ENCODE measurements at regions not wholly inside any gene's neighbourhood (a gene's known extent, or its start where the extent isn't known, plus 50 kb on each side); places are given as distances from the start of the nearest gene placed in this dataset.

DNA sequence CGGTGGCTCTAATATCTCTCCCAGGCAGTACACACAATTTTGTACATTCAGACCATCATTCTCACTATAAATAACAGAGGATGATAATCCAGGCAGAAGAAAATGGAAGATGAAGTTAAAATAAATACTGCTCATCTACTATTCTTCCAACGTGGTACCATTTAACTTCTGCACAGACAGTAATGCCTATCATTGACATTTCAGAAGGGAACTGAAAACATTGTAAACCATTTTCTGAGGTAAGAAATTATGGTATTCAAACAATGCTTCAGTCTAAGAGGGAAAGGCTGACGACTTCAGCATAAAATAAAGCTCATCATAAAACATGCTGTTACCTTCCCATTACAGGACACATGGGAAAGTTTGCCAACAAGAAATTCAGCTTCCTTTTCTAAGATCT is 814.4 kb downstream of the NR4A2 start:
- H3K4me1 ChIP-seq (replicated peaks in 1 of 2; ENCODE audit: control insufficient read depth in 2 of 2, insufficient read depth in 2 of 2, low read length in 2 of 2), result no peaks in the 10 kb centered on the region
- no peaks in the 10 kb centered on the region for H3K9me1 ChIP-seq (ENCODE audit: control insufficient read depth, insufficient read depth, low read length)
- FAIRE-seq (no peak), ATAC-seq (no peak), DNase-seq (ENCODE audit: extremely low read depth in 1 of 4, low spot score in 3 of 4) (no peak)
- ChIA-PET POLR2A (interaction anchor here (0.5 kb wide), 1 partner anchor 220 kb away, joined by 3 read pairs; no protein-coding TSS in a partner anchor), CTCF (ENCODE audit: low intra/inter-chr PET ratio) (no interaction called here)
- no peaks in the 10 kb centered on the region for H3K79me2 ChIP-seq (ENCODE audit: control insufficient read depth, insufficient read depth, low read length)
- no peak overlapping the region for H3K4me2 ChIP-seq (ENCODE audit: insufficient read depth, low read length)
- intact Hi-C loops (cut with micrococcal nuclease) (no loop called here), in situ Hi-C loops (cut with MboI) (no loop called here)
- H4K20me1 ChIP-seq (replicated peaks; ENCODE audit: control insufficient read depth, insufficient read depth, low read length), result no peaks in the 10 kb centered on the region
- WGBS (ENCODE audit: insufficient coverage, low coverage, missing lambda C conversion rate), result 5% methylated on average over 3 of the region's 3 CpGs
- no peak overlapping the region for H3K27ac ChIP-seq (ENCODE audit: extremely low read depth, low read depth, low read length)
- no peaks in the 10 kb centered on the region for H3K36me3 ChIP-seq (ENCODE audit: control insufficient read depth, insufficient read depth, low read length)
- no peak overlapping the region for H3K9ac ChIP-seq (ENCODE audit: insufficient read depth in 1 of 2, low read depth in 2 of 2, low read length in 2 of 2)
- no TSS peak for BruUV-seq (replicated peaks)
- peaks cover 1% of the 10 kb centered on the region; the same call in 1 of the 2 replicates for H3K9me3 ChIP-seq (replicated peaks; ENCODE audit: control insufficient read depth, insufficient read depth, low read depth, low read length)
- no peak overlapping the region for H2AFZ ChIP-seq (ENCODE audit: low read depth, low read length)
- TF ChIP-seq MYBL2 (IDR thresholded peaks at IDR 0.05; ENCODE audit: low read depth), result no peak
- TF ChIP-seq MYBL2 (CRISPR knock-in tag; IDR thresholded peaks at IDR 0.05; ENCODE audit: borderline replicate concordance), result no peak
- no peak for TF ChIP-seq ARNT (IDR thresholded peaks at IDR 0.05)
- TF ChIP-seq CC2D1A (IDR thresholded peaks at IDR 0.05), result no peak
- no peak overlapping the region for H3K4me3 ChIP-seq
- no peaks in the 10 kb centered on the region for H3K27me3 ChIP-seq (ENCODE audit: control insufficient read depth in 2 of 2, insufficient read depth in 2 of 2, low read length in 2 of 2)

DNA sequence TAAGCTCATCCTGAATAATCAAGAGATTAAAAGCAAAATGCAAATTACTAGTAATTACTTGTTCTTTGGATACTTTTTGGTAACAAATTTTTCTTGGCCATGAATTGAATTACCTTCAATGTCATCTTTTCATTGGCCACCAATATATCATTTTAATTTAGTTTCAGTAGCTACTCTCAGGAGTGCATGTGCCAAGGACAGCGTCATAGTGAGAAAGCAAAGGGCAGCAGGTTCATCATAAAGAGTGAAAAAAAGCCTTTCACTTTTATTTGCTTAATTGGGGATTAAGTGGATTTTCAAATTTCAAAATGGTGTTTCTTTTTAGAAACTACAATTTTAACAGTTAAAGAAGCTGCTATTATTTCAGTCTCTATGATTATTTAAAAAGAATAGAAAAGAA is 815.2 kb downstream of the NR4A2 start:
- 10% methylated on average over 1 of the region's 1 CpG for WGBS (ENCODE audit: insufficient coverage, low coverage, missing lambda C conversion rate)
- Histone ChIP-seq H3K9me3 (replicated peaks; ENCODE audit: control insufficient read depth, insufficient read depth, low read depth, low read length) (peaks cover 1% of the 10 kb centered on the region; the same call in 1 of the 2 replicates), H3K27me3 (ENCODE audit: control insufficient read depth in 2 of 2, insufficient read depth in 2 of 2, low read length in 2 of 2) (no peaks in the 10 kb centered on the region), H3K9ac (ENCODE audit: insufficient read depth in 1 of 2, low read depth in 2 of 2, low read length in 2 of 2) (no peak overlapping the region), H2AFZ (ENCODE audit: low read depth, low read length) (no peak overlapping the region), H4K20me1 (replicated peaks; ENCODE audit: control insufficient read depth, insufficient read depth, low read length) (no peaks in the 10 kb centered on the region), H3K36me3 (ENCODE audit: control insufficient read depth, insufficient read depth, low read length) (no peaks in the 10 kb centered on the region), H3K79me2 (ENCODE audit: control insufficient read depth, insufficient read depth, low read length) (no peaks in the 10 kb centered on the region), H3K27ac (ENCODE audit: extremely low read depth, low read depth, low read length) (no peak overlapping the region), H3K9me1 (ENCODE audit: control insufficient read depth, insufficient read depth, low read length) (no peaks in the 10 kb centered on the region), H3K4me2 (ENCODE audit: insufficient read depth, low read length) (no peak overlapping the region), H3K4me1 (replicated peaks in 1 of 2; ENCODE audit: control insufficient read depth in 2 of 2, insufficient read depth in 2 of 2, low read length in 2 of 2) (no peaks in the 10 kb centered on the region), H3K4me3 (no peak overlapping the region)
- DNase-seq (ENCODE audit: extremely low read depth in 1 of 4, low spot score in 3 of 4), result no peak
- intact Hi-C loops (cut with micrococcal nuclease), result no loop called here
- TF ChIP-seq ZNF274 (IDR thresholded peaks at IDR 0.05; ENCODE audit: borderline replicate concordance, low read depth, low read length) (no peak), ZSCAN29 (IDR thresholded peaks at IDR 0.05) (no peak), JUN (IDR thresholded peaks at IDR 0.05; ENCODE audit: borderline replicate concordance, low read depth, low read length) (no peak), JUN (CRISPR knock-in tag; IDR thresholded peaks at IDR 0.05; ENCODE audit: borderline replicate concordance) (no peak), MTF1 (CRISPR knock-in tag; IDR thresholded peaks at IDR 0.05; ENCODE audit: borderline replicate concordance) (no peak), SREBF2 (CRISPR knock-in tag; IDR thresholded peaks at IDR 0.05) (no peak), RFX5 (IDR thresholded peaks at IDR 0.05; ENCODE audit: low read depth, low read length) (no peak), DNMT1 (IDR thresholded peaks at IDR 0.05) (no peak), LARP7 (IDR thresholded peaks at IDR 0.05) (no peak)
- TF ChIP-seq, protein P1, sequence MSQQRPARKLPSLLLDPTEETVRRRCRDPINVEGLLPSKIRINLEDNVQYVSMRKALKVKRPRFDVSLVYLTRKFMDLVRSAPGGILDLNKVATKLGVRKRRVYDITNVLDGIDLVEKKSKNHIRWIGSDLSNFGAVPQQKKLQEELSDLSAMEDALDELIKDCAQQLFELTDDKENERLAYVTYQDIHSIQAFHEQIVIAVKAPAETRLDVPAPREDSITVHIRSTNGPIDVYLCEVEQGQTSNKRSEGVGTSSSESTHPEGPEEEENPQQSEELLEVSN (IDR thresholded peaks at IDR 0.05; ENCODE audit: borderline replicate concordance in 1 of 2, extremely low read depth in 1 of 2, insufficient read depth in 1 of 2, insufficient read length in 1 of 2, low read depth in 1 of 2, low read length in 1 of 2, poor library complexity in 1 of 2, severe bottlenecking in 1 of 2), result no peak
- TF ChIP-seq, protein P2, sequence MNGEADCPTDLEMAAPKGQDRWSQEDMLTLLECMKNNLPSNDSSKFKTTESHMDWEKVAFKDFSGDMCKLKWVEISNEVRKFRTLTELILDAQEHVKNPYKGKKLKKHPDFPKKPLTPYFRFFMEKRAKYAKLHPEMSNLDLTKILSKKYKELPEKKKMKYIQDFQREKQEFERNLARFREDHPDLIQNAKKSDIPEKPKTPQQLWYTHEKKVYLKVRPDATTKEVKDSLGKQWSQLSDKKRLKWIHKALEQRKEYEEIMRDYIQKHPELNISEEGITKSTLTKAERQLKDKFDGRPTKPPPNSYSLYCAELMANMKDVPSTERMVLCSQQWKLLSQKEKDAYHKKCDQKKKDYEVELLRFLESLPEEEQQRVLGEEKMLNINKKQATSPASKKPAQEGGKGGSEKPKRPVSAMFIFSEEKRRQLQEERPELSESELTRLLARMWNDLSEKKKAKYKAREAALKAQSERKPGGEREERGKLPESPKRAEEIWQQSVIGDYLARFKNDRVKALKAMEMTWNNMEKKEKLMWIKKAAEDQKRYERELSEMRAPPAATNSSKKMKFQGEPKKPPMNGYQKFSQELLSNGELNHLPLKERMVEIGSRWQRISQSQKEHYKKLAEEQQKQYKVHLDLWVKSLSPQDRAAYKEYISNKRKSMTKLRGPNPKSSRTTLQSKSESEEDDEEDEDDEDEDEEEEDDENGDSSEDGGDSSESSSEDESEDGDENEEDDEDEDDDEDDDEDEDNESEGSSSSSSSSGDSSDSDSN (IDR thresholded peaks at IDR 0.05; ENCODE audit: borderline replicate concordance in 1 of 2, low read depth in 2 of 2, low read length in 2 of 2), result no peak
- BruUV-seq (replicated peaks), result no TSS peak
- POLR2A ChIA-PET, result no interaction called here
- ATAC-seq, result no peak
- CTCF ChIA-PET (ENCODE audit: low intra/inter-chr PET ratio), result no interaction called here
- no peak for FAIRE-seq
- in situ Hi-C loops (cut with MboI), result no loop called here

Measured in K562 (cell line).